HTR-8/SVneo (cell line): ENCODE measurements at regions not wholly inside any gene's neighbourhood (a gene's known extent, or its start where the extent isn't known, plus 50 kb on each side); places are given as distances from the start of the nearest gene placed in this dataset.
"Not testable (repeated sequence)": the region's sequence is repeated elsewhere in the genome, so short reads cannot be mapped to it uniquely, and the experiment has no call there.

Source experiments
- DNase-seq: peaks from one replicate; pipeline ENCODE4 v3.0.0; 2011; ENCODE audit warnings: low spot score, mixed read lengths; ENCODE audit not compliant: insufficient read length
- FAIRE-seq: peaks from 2 replicates; lab custom pipeline; 2011; peaks lifted over from hg19 to GRCh38; lab: Jason Lieb, UNC

GRCh38 chr11:109480251-109480650 lies 58.3 kb downstream of the C11orf87 start:
- DNase-seq (no peak), FAIRE-seq (no peak)

- no peak for FAIRE-seq
- DNase-seq: no peak
Measured at GRCh38 chr11:109486129-109486528, 64.1 kb downstream of the C11orf87 start.

DNA sequence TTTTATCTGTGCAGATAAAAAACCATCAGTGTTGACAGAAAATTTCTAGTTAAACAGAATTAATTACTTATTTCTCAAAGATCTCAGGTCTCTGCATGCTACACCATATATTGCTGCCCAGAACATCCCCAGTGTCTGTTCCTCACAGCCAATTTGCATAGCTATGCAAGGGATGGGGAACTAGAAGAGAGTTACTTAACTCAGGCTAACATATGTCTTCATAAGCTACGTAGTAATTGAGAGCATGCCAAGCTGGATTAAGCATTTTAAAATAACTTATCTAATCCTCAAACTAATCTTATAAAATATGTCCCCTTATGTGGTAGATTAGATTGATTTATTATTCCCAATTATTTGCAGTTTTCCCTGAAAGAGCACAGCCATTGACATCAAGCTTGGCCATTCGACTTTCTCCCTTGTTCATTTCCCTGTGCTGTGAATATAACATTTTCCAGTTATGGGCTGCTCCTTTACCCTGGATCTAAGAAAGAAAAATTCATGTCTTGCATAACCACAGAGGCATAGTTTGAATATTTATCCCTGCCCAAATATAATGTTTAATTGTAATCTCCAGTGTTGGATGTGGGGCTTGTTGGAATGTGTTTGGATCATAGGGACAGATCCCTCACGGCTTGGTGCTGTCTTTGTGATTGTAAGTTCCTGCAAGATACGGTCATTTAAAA lies 69.1 kb downstream of the C11orf87 start:
- FAIRE-seq (no peak), DNase-seq (no peak)

DNA sequence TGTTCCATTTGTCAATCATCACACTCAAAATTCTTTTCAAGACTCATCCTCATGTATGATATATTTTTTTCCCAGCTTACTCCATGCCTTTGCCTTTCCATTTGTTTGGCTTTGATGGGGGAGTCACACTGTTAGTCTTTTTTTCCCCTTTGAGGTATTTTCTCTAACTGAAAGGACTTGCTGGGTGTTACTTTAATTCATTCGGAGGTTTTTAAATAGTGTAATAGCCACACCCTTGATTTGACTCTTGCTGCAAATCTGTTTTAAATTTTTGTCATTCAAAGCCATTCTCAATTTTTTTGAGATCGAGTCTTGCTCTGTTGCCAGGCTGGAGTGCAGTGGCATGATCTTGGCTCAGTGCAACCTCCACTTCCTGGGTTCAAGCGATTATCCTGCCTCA lies 84.1 kb downstream of the C11orf87 start:
- FAIRE-seq (no peak), DNase-seq (no peak)

DNA sequence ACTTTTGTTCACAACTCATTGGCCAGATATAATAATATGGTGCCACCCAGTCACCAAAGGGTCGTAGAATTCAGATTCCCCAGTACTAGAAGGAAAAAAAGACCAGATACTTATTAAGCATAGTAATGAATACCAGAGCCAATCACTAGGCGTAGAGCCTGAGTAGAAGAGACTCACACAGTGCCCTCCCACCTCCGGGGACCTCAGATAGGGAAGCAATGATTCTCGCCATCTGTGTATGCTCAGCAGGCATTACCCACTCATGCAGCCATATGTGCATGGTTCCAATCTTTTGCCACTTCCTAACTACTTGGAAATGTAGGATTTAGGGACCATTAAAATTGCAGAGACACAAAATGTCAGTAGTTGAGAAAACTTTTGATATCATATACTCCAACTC lies 85.3 kb downstream of the C11orf87 start:
- DNase-seq: no peak
- FAIRE-seq: no peak

GRCh38 chr11:109507836-109508561 lies 86.0 kb downstream of the C11orf87 start:
- FAIRE-seq (peak; percentile 9), DNase-seq (no peak)

GRCh38 chr11:109508943-109509342 lies 87.0 kb downstream of the C11orf87 start:
- DNase-seq (no peak), FAIRE-seq (no peak)

DNA sequence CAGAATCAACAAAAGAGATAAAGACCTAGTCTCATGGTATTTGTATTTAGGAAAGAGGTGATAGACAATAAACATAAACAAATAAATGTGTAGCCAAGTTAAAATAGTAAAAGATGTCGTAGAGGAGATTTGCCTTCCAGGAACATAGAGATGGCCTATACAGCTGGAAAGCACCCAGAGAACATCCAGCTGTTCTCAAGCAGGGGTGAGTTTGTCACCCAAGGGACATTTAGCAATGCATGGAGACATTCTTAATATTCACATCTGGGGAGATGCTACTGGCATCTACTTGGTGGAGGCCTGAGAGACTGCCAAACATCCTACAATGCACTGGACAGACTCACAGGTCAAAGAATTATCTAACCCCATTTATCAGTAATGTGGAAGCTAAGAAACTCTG lies 88.3 kb downstream of the C11orf87 start:
- no peak for FAIRE-seq
- DNase-seq: no peak

DNA sequence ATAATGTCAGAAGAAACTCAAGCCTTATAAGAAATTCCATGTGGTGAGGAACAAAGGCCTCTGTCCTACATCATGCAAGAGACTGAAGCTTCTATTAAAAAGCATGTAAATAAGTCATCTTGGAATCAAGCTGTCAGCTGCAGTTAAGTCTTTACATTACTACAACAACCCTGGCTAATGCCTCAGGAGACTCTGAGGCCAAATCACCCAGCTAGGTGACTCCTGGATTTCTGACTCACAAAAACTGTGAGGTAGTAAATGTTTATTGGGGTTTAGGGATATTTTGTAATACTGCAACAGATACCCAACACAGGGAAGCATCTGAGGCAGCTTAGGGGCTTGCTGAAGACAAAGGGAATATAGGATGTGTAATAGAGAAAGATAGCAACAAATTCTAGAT lies 89.6 kb downstream of the C11orf87 start:
- no peak for FAIRE-seq
- DNase-seq: no peak

DNA sequence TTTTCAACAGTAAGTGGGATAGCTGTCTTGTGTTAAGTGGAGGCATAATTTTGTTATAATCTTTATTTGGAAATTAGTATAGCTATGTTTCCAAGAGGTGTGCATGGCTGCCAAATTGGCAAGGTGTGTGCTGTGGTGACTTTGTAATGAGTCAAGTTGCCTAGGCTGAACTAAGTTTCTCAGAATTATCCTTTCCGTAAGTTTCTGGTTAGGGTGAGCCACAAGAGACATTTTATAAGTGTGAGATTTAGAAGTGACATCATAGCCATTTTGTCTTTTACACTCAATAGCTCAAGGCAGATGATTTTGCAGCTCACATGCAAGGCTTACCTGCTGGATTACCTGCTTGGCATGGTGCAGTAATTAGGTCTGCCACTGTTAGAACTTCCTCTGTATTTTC lies 90.3 kb downstream of the C11orf87 start:
- DNase-seq: no peak
- no peak for FAIRE-seq

- FAIRE-seq: no peak
Measured at GRCh38 chr11:109512680-109513079, 90.7 kb downstream of the C11orf87 start.

DNA sequence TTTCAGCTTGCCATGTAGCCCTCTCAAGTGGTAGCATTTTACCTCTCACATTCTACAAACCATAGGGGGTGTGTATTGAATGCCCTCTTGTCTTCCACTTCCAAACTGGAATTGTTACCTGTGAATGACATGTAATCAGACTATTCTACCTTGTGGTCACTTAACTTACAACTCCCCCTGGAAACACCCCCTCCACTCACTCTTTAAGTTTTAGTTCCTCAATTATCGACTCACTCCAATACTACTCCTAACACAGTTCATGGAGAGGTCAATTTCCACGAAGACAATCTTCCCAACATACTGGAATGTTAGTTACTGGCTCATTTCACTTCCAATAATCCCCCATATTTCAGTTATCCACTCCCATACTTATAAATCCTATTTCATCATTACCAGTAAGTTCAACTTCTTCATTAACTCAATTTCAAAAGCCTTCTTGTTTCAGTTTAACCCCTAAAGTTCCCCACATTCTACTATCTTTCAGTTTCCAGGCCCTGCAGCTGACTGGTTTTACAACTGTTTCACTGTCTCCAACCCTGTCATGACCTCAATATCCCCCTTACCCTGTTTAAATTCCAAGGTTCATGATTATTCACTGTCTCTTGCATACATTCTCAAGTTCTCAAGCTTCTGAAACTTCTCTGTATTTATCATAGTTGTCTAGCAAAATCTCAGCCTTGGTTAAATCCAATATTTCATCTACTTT lies 92.5 kb downstream of the C11orf87 start:
- FAIRE-seq (no peak), DNase-seq (no peak)

More at GRCh38 chr11:109512680-109513079, 90.7 kb downstream of the C11orf87 start:
- no peak for DNase-seq

DNA sequence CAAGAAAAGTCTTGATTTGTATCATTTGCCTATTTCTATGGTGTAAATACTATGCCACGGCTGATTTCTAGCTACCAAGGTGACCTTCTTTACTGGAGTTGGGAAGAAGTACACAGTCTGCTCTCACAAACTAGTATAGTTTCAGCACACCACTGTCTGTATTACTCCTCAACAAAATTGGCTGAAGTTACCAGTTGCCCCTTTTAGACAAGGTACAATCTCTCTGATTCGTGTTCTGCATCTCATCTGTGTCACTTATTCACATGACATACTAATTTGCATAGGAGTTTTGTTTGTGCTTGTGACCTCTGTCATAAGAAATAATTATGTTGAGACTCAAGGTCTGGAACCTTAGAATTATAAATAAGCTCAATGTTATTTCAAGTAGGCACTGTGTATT lies 97.3 kb downstream of the C11orf87 start:
- no peak for FAIRE-seq
- DNase-seq: no peak

DNA sequence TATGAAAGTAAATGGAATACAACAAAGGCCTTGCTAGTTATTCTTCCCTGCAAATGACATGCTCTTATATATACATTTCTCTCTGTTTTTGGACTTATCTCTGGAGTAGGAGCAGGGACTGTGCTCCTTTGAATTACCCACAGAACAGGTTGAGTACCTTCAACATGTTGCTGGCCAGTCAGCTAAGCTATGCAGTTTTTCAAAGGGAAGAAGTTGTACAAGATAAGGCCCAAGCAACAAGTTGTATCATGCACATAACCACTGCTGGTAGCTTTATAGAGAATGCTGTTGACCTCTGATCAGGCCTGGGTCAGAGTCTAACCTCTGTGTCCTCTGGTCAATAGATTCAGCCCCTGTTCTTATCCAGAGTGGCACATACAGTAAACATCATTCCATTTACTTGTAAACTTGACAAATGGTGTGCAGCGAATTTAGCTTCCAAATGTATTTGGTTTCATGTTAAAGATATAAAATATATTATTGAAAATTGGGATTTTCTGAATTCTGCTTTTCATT lies 99.6 kb downstream of the C11orf87 start:
- DNase-seq (no peak), FAIRE-seq (peak; percentile 36)

DNA sequence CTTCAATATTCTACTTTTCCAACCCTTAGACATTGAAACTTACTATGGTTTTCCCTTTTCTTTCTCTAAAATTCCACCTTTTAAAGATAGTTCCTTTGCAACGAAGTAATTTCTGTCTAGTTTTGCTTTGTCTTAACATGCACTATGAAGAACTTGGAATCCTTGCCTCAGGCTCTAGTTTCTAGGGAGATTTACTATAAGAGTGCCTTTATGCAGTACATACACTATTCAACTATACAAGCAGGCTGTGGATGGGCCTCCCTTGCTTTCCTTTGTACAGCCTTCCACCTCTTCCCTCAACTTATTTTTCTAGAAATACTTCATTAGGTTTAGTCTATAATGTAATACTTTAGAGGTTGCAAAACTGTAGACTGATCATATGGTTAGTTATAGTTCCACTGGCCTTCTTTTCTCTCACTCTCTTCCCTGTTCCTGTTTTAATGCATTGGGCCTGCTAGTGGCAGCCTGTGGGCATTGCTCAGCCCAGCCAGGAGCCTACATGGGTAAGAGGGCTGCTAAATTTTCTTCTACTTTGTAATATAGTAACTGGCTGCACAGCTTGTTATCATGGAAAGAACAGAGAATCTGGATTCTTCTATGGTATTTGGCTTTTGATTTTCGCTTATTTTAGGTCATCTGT lies 100.2 kb downstream of the C11orf87 start:
- FAIRE-seq (no peak), DNase-seq (no peak)

DNA sequence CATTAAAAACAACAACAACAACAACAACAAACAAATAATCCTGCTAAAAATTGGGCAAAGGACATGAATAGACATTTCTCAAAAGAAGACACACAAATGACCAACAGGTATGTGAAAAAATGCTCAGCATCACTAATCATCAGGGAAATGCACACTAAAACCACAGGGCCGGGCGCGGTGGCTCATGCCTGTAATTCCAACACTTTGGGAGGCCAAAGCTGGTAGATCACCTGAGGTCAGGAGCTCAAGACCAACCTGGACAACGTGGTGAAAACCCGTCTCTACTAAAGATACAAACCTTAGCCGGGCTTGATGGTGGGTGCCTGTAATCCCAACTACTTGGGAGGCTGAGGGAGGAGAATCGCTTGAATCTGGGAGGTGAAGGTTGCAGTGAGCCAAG lies 103.6 kb downstream of the C11orf87 start:
- DNase-seq, FAIRE-seq: not testable (repeated sequence)

- FAIRE-seq: no peak
- no peak for DNase-seq
Measured at GRCh38 chr11:109526061-109526460, 104.1 kb downstream of the C11orf87 start.

- FAIRE-seq (no peak), DNase-seq (no peak)
Measured at GRCh38 chr11:109526931-109527330, 104.9 kb downstream of the C11orf87 start.

DNA sequence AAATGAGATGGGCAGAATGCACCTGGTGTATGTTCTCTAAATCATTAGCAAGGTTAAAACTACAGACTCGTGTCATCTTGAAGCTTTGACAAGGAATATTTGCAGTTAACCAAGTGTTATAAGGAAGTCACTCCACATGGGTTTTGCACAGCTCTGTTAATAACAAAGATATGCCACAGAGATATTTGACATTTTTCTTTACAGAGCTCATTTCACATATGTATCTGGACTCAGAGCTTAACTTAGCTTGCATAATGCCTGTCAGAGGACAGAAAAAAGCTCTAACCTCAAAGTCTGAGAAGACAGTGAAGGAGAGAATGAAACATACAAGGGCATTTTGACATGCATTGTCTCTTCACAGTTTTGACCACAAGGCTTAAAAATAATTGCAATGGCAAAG lies 105.5 kb downstream of the C11orf87 start:
- DNase-seq: no peak
- FAIRE-seq: no peak

DNA sequence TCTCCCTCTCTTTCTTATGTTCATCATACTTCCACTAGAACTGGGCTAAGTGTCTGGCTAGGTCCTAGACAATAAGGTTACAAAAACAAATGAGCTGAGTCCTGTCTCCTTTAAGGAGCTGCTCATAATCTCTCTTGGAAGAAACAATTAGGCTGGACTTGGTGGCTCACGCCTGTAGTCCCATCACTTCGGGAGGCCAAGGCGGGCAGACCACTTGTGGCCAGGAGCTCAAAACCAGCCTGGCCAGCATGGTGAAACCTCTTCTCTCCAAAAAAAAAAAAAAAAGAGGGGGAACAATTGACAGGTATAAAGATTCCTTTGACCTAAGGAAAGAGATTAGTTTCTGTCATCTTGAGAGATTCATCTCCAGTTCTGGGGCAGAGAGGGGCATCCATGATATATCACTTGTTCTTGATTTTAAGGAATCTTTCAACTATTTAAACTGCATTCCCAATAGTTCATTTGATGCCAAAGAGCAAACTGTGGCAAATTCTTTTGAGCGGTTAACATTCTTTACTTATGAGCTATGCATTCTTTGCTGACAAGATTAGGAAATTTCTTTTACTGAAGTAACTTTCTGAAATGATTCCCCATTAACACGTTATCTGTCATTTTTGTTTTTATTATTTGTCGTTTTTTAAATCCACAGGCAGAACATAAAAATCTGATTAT lies 125.5 kb downstream of the C11orf87 start:
- DNase-seq (peak; percentile 64), FAIRE-seq (peak; percentile 83)
